ENCODE measurements at regions not wholly inside any gene's neighbourhood (a gene's known extent, or its start where the extent isn't known, plus 50 kb on each side); places are given as distances from the start of the nearest gene placed in this dataset.

DNA sequence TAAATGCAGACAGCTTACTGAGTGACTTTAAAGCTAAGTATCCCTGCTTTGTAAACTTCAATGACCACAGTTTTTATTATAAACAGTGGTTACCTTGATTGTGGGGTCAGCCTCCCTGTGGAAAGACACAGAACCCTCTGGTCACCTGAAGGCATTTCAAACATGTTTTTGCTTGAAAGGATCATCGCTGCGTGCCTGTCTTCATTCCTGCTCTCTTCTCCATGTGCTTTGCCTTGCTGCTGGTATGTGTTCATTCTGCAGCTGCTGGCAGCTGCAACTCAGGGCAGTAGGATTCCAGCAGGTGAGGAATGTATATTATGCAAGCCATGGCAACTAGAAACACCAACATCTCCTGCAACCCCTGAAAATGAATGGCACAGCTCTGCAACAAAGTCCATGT, 81.0 kb upstream of the VAV3 start:
- DNase-seq (ENCODE audit: insufficient read length, low spot score) (no peak), FAIRE-seq (no peak)

DNA sequence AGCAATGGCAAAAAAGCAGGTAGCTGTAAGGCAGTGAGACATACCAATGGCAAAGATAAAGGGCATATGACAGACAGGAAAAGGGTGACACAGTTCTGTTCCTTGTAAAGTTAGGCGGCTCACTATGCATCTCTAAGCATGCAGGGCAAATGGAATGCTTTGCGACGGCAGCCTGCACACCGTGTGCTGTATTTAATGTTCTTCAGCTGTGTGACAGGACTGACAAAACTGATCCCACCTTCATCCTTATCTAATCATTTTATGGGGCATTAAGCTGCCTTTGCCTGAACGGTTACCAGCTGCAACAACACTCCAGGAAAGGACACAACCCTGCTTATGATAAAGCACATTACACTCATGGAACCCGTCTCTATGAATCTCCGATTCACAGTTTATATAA, 80.5 kb upstream of the VAV3 start:
- TF ChIP-seq POLR2AphosphoS5 (IDR thresholded peaks at IDR 0.05; ENCODE audit: low read depth, low read length) (no peak), POLR2A (IDR thresholded peaks at IDR 0.05; ENCODE audit: low read depth, low read length) (no peak), TAF1 (IDR thresholded peaks at IDR 0.05; ENCODE audit: low read depth, low read length) (no peak), PAX5 (IDR thresholded peaks at IDR 0.05; ENCODE audit: insufficient read depth, low read length, severe bottlenecking) (no peak), POU2F2 (IDR thresholded peaks at IDR 0.05; ENCODE audit: low read depth, low read length) (no peak), SPI1 (IDR thresholded peaks at IDR 0.05; ENCODE audit: low read depth, low read length) (no peak)
- no peak for DNase-seq (ENCODE audit: insufficient read length, low spot score)

More for the DNA sequence above, 81.0 kb upstream of the VAV3 start:
- TF ChIP-seq SPI1 (IDR thresholded peaks at IDR 0.05; ENCODE audit: low read depth, low read length) (no peak), POLR2A (IDR thresholded peaks at IDR 0.05; ENCODE audit: low read depth, low read length) (no peak), POLR2AphosphoS5 (IDR thresholded peaks at IDR 0.05; ENCODE audit: low read depth, low read length) (no peak), PAX5 (IDR thresholded peaks at IDR 0.05; ENCODE audit: insufficient read depth, low read length, severe bottlenecking) (no peak), POU2F2 (IDR thresholded peaks at IDR 0.05; ENCODE audit: low read depth, low read length) (no peak), TAF1 (IDR thresholded peaks at IDR 0.05; ENCODE audit: low read depth, low read length) (no peak)

DNA sequence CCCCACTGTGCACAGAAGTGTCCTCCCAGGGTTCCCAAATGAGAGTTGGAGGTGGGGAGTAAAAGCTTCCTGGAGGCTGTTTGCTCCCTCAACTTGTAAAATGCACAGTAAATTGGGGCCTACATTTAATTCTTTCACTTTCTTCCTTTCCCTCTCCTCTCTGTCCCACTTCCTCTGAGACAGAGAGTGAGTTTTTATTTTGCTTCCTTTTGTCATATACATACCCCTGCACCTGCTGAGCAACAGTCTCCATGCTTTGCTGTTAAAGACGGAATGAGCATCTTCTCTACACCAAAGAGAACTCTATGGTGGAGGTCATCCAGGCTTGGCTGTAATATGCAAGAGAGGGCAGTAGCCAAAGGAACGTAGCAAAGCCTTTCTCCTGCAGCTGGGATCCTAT, 79.3 kb upstream of the VAV3 start:
- TF ChIP-seq POLR2AphosphoS5 (IDR thresholded peaks at IDR 0.05; ENCODE audit: low read depth, low read length) (no peak), SPI1 (IDR thresholded peaks at IDR 0.05; ENCODE audit: low read depth, low read length) (0 out of 2 replicates have a peak, but pooled peaks have one; percentile 15), PAX5 (IDR thresholded peaks at IDR 0.05; ENCODE audit: insufficient read depth, low read length, severe bottlenecking) (no peak), POU2F2 (IDR thresholded peaks at IDR 0.05; ENCODE audit: low read depth, low read length) (no peak), POLR2A (IDR thresholded peaks at IDR 0.05; ENCODE audit: low read depth, low read length) (no peak)
- FAIRE-seq = no peak

More for the DNA sequence above, 80.5 kb upstream of the VAV3 start:
- FAIRE-seq = no peak

DNA sequence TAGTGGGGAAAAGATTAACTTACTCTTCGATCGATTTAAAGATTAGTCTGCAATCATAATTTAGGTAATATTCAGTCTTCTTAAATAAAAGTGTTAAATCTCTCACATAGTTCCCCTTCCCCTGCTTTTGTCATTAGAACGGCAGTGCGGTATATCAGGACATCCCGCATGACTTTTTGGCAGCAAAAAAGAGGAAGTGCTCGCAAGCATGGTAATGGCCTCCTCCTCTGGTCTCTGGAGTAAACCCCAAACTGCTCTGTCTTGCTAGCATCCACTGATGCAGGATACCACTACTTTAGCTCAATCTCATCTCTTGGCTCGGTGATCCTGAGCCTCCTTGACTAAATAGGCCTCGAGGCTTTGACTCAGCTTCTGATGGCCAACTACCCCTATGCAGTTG, 78.7 kb upstream of the VAV3 start:
- no peak for TF ChIP-seq POLR2AphosphoS5 (IDR thresholded peaks at IDR 0.05; ENCODE audit: low read depth, low read length)
- TF ChIP-seq SPI1 (IDR thresholded peaks at IDR 0.05; ENCODE audit: low read depth, low read length) = peak; percentile 98
- DNase-seq (ENCODE audit: insufficient read length, low spot score) = no peak
- no peak for FAIRE-seq

More for the DNA sequence above, 79.3 kb upstream of the VAV3 start:
- no peak for DNase-seq (ENCODE audit: insufficient read length, low spot score)

DNA sequence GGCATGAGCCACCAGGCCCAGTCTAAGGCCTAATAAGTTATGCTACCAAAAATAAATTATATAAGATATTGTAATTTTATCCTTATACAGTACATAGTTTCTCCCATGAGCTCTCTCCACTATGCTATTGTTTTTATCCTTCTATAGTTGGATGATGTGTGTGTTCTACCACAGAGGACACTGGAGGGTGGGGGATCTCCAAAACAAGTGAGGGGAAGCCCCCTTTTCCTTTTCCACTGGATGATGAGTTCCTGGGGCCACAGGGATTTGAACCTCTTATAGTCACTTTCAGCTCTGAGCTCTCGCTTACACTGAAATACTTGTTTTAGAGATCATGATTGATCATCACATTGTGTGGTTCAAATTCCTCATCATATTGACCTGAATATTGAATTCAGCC, 77.6 kb upstream of the VAV3 start:
- TF ChIP-seq SPI1 (IDR thresholded peaks at IDR 0.05; ENCODE audit: low read depth, low read length) (no peak), TAF1 (IDR thresholded peaks at IDR 0.05; ENCODE audit: low read depth, low read length) (no peak), POLR2A (IDR thresholded peaks at IDR 0.05; ENCODE audit: low read depth, low read length) (no peak), POLR2AphosphoS5 (IDR thresholded peaks at IDR 0.05; ENCODE audit: low read depth, low read length) (no peak)
- DNase-seq (ENCODE audit: insufficient read length, low spot score) (no peak), FAIRE-seq (no peak)

DNA sequence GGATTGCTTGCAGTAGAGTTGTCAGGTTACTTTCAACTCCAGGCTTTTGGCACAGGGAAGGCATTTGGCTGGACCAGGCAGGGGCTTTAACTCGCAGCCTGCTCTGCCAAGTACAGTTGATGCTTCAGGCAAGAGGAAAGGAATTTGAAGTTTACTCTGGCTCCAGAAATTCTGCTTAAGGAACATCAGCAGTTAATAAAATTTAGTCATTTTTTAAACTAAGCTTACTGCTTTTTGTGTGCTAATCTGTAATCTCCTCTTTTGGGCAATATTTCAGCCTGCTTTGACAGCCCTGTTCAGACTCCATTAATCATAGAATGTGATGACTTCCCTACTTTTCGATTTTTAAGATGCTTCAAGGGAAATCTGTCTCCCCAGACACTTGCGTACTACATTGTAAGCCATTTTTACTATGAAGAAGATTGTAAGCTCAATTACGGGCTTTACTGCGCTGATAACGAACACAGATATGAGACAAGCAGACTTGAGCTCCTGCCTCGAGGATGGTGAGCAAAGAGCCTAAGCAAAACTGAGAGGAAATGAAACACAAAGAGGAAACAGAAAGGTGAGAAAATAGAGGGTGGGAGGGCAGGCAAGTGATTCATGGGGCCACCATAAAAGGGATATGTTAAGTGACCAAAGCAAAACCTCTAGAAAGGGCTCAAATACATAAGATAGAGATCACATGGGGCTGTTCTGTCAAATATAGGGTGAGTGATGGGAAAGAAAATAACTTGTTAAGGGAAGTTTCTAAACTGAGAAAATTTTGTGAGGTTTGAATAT, 76.6 kb upstream of the VAV3 start:
- no peak for FAIRE-seq
- no peak for TF ChIP-seq TAF1 (IDR thresholded peaks at IDR 0.05; ENCODE audit: low read depth, low read length)
- no peak for TF ChIP-seq POLR2AphosphoS5 (IDR thresholded peaks at IDR 0.05; ENCODE audit: low read depth, low read length)
- DNase-seq (ENCODE audit: insufficient read length, low spot score) = no peak

DNA sequence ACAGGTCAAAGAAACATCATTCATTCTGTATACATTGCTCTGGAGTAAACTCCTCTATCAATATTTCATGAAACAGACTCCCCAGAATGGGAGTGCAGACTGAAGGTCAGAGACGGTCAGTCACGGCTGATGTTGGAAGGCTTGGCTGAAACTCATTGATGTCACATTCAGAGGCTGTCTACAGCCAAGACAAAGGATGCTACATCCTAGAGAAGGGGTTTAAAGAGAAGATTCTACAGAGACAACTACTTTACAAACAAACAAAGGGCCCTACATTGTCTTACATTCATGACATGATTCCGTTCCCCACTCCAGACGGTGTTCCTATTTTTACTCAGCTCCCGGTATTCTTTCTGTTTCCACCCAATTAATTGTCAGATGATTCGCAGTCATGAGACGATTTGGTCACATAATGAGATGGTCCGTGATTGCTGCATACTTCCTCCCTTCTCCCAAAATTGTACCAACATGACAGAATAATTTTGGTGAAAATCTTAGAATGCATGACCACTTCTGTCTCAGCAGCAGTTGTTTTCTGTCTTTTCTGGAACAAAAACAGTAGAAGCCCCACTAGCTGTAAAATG, 73.8 kb upstream of the VAV3 start:
- FAIRE-seq (no peak), DNase-seq (ENCODE audit: insufficient read length, low spot score) (no peak)

DNA sequence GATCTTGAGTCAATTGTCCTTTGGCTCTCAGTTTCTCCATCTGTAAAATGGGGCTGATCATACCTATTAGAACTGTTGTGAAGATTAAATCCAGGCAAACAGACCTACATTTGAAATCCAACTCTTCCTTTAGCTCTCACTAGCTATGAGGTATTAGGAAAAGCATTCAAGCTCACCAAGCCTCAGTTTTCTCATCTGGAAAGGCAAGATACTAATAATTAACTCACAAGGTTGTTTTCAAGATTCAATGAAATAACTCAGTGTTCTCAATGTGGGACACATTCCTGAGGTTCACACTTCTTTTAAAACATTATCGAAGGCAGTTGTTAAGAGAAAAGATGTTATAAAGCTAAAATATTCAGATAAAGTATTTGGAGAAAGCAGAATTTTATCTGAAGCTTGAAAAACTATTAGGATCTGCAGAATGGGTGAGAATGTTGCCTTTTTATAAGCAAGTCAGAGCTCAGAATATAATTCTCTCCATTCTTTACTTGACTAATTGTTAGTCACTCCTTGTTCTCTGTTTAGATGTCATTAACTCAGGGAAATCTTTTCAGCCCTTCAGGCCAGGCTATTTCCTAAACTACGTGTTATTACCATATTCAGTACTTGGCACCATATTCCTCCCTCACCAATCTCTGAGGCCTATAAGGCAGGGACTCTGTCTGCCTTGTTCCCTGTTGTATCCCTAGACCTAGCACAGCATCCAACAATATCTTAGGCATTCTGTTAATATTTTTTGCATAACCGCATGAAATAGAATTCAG, 72.0 kb upstream of the VAV3 start:
- TF ChIP-seq POLR2AphosphoS5 (IDR thresholded peaks at IDR 0.05; ENCODE audit: low read depth, low read length) (no peak), POU2F2 (IDR thresholded peaks at IDR 0.05; ENCODE audit: low read depth, low read length) (no peak), TAF1 (IDR thresholded peaks at IDR 0.05; ENCODE audit: low read depth, low read length) (no peak), POLR2A (IDR thresholded peaks at IDR 0.05; ENCODE audit: low read depth, low read length) (no peak), PAX5 (IDR thresholded peaks at IDR 0.05; ENCODE audit: insufficient read depth, low read length, severe bottlenecking) (no peak), SPI1 (IDR thresholded peaks at IDR 0.05; ENCODE audit: low read depth, low read length) (no peak)
- FAIRE-seq (no peak), DNase-seq (ENCODE audit: insufficient read length, low spot score) (no peak)

More for the DNA sequence above, 73.8 kb upstream of the VAV3 start:
- TF ChIP-seq POLR2A (IDR thresholded peaks at IDR 0.05; ENCODE audit: low read depth, low read length) (no peak), TAF1 (IDR thresholded peaks at IDR 0.05; ENCODE audit: low read depth, low read length) (no peak), SPI1 (IDR thresholded peaks at IDR 0.05; ENCODE audit: low read depth, low read length) (no peak), POLR2AphosphoS5 (IDR thresholded peaks at IDR 0.05; ENCODE audit: low read depth, low read length) (no peak), POU2F2 (IDR thresholded peaks at IDR 0.05; ENCODE audit: low read depth, low read length) (no peak), PAX5 (IDR thresholded peaks at IDR 0.05; ENCODE audit: insufficient read depth, low read length, severe bottlenecking) (no peak)

DNA sequence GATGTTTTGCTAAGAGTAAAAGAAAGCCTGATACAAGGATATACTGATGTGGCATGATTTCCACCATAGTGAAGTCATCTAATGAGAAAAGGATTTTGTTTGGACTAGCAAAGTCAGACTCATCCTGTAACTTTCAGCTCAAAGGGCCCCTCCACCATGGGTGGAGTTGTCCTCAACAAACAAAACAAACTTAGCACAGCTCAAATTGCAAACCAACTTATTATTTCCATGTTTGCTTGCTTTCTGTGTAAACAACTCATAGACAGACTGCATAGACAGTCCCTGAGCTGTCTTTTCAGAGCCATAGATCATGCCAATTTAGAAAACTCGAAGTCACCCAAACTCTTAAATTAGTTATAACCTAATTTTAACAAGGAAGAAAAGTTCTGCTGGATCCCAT, 69.4 kb upstream of the VAV3 start:
- FAIRE-seq (no peak), DNase-seq (ENCODE audit: insufficient read length, low spot score) (no peak)
- no peak for TF ChIP-seq POLR2A (IDR thresholded peaks at IDR 0.05; ENCODE audit: low read depth, low read length)
- no peak for TF ChIP-seq PAX5 (IDR thresholded peaks at IDR 0.05; ENCODE audit: insufficient read depth, low read length, severe bottlenecking)
- no peak for TF ChIP-seq POU2F2 (IDR thresholded peaks at IDR 0.05; ENCODE audit: low read depth, low read length)
- no peak for TF ChIP-seq TAF1 (IDR thresholded peaks at IDR 0.05; ENCODE audit: low read depth, low read length)
- TF ChIP-seq POLR2AphosphoS5 (IDR thresholded peaks at IDR 0.05; ENCODE audit: low read depth, low read length) = no peak
- TF ChIP-seq SPI1 (IDR thresholded peaks at IDR 0.05; ENCODE audit: low read depth, low read length) = no peak

Data from GM12891 (cell line).